Thyroid gland (tissue), 4 donors: ENCODE measurements at regions not wholly inside any gene's neighbourhood (a gene's known extent, or its start where the extent isn't known, plus 50 kb on each side); places are given as distances from the start of the nearest gene placed in this dataset.
A peak's percentile ranks its signal among the peaks of the same experiment; 100 is the strongest.
"Not testable (repeated sequence)": the region's sequence is repeated elsewhere in the genome, so short reads cannot be mapped to it uniquely, and the experiment has no call there.

Source experiments
- DNase-seq, 2 donors: peaks; one replicate each; pipeline ENCODE4 v3.0.0-alpha.2; 2019
- H3K27ac ChIP-seq, 3 donors: fragments of 200-600 bp; sonication (generic); 1 replicate in 2 of 3; 2 replicates in 1 of 3; pipeline ENCODE4 v1.5.1; 2016 to 2019; ENCODE audit warnings: mild to moderate bottlenecking in 1 of 3, moderate library complexity in 1 of 3
- H3K27me3 ChIP-seq: fragments of 200-600 bp; sonication (generic); one replicate; pipeline ENCODE4 v1.5.1; 2019
- H3K36me3 ChIP-seq, 2 donors: fragments of 200-600 bp; sonication (generic); one replicate each; pipeline ENCODE4 v1.5.1; 2016 to 2019
- H3K4me1 ChIP-seq, 2 donors: fragments of 200-600 bp; sonication (generic); one replicate each; pipeline ENCODE4 v1.5.1; 2017 to 2019
- H3K4me3 ChIP-seq, 3 donors: fragments of 200-600 bp; sonication (generic); replicated peaks in 1 of 3; 1 replicate in 2 of 3; 2 replicates in 1 of 3; pipeline ENCODE4 v1.5.1; 2016; ENCODE audit warnings: mild to moderate bottlenecking in 1 of 3
- H3K9me3 ChIP-seq: fragments of 200-600 bp; sonication (generic); one replicate; pipeline ENCODE4 v1.5.1; 2017
- CTCF ChIP-seq, 6 experiments: fragments of 200-600 bp in 3 of 6; fragments of 450-650 bp in 3 of 6; sonication (generic) in 3 of 6; IDR thresholded peaks; one replicate each; pipeline ENCODE4 v1.5.1; 2016 to 2019; ENCODE audit warnings: antibody characterized with exemption in 6 of 6, mild to moderate bottlenecking in 2 of 6, inconsistent platforms in 1 of 6, moderate library complexity in 1 of 6
- POLR2A ChIP-seq, 2 donors: fragments of 450-650 bp; IDR thresholded peaks; one replicate each; pipeline ENCODE4 v1.6.1; 2017; ENCODE audit warnings: antibody characterized with exemption in 2 of 2, mild to moderate bottlenecking in 2 of 2, moderate library complexity in 1 of 2
- WGBS, 2 donors: methylation state at CpG; one replicate each; pipeline ENCODE4 v1.1.5; 2017; 5-methylcytosine and 5-hydroxymethylcytosine counted together
- intact Hi-C: fragments of 100-400 bp; cut with DNase I; formaldehyde crosslinking; loops from one replicate; pipeline ENCODE4 v1.15.1; 2023

- H3K9me3 ChIP-seq, intact Hi-C loops, DNase-seq, H3K27me3 ChIP-seq, H3K27ac ChIP-seq, H3K4me1 ChIP-seq, H3K4me3 ChIP-seq, H3K36me3 ChIP-seq: not testable (repeated sequence)
- peak in 1 of 6 experiments; percentile 28 for TF ChIP-seq CTCF (IDR thresholded peaks at IDR 0.05)
- WGBS, 2 donors: 54 to 56% methylated on average over 5 of the region's 5 CpGs
Measured at GRCh38 chr9:40970340-40970739, 158.1 kb downstream of the FOXD4L6 start.

GRCh38 chr9:40962461-40962860 is 166.0 kb downstream of the FOXD4L6 start:
- H3K4me1 ChIP-seq, H3K4me3 ChIP-seq, H3K27me3 ChIP-seq, H3K9me3 ChIP-seq, H3K36me3 ChIP-seq, DNase-seq, intact Hi-C loops, H3K27ac ChIP-seq: not testable (repeated sequence)
- 53 to 75% methylated on average over 3 to 4 of the region's 6 CpGs for WGBS, 2 donors

DNA sequence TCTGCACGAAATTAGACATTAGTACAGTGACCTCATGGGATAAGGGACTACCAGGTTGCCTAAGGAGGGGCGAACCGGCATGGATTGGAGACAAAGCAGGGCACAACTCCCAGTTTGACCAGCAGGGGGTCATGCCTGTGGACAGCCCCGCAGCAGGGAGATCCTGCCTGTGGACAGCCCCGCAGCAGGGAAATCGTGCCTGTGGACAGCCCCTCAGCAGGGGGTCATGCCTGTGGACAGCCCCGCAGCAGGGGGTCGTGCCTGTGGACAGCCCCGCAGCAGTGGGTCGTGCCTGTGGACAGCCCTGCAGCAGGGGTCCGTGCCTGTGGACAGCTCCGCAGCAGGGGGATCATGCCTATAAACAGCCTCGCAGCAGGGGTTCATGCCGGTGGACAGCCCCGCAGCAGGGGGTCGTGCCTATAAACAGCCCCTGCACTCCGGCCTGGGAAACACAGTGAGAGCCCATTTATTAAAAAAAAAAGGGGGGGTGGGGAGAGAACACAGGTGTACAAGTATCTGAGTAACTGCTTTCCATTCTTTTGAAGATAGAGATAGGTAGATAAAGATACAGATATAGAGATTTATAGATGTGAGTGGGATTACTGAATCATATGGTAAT is 176.5 kb downstream of the FOXD4L6 start:
- H3K36me3 ChIP-seq, H3K4me1 ChIP-seq, H3K27me3 ChIP-seq, H3K9me3 ChIP-seq, H3K27ac ChIP-seq, DNase-seq, H3K4me3 ChIP-seq, intact Hi-C loops: not testable (repeated sequence)
- 89 to 90% methylated on average over 15 to 17 of the region's 17 CpGs for WGBS, 2 donors

DNA sequence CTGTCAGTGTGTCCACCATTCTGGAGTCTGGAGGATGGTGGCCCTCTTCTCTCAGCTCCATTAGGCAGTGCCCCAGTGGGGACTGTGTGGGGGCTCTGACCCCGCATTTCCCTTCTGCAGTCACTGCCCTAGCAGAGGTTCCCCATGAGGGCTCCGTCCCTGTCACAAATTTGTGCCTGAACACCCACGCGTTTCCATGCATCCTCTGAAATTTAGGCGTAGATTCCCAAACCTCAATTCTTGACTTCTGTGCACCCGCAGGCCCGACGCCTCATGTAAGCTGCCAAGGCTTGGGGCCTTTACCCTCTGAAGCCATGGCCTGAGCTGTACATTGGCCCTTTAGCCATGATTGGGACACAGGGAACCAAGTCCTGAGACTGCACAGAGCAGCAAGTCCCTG is 182.3 kb downstream of the FOXD4L6 start:
- H3K4me1 ChIP-seq, H3K9me3 ChIP-seq, H3K27me3 ChIP-seq, DNase-seq, H3K36me3 ChIP-seq, H3K4me3 ChIP-seq, H3K27ac ChIP-seq, intact Hi-C loops: not testable (repeated sequence)
- WGBS, 2 donors: 94% methylated on average over 8 of the region's 8 CpGs

DNA sequence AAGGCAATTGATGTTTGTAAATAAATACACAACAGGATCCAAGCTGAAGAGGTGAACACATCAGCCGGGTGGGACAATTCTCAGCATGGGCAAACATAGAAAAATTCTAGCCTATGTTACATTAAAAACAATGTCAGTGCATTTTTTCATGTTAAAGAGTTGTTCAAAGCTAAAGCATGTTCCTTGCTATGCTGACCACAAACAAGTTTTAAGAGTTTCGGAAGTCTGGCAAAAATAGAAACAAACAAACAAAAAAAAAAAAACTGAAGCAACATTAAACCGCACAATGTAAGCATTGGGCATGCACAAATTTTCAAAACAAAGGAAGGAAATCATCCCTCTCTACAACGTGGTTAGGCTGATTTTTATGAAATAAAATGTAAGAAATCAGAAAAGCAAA is 185.8 kb downstream of the FOXD4L6 start:
- 69 to 71% methylated on average over 4 of the region's 4 CpGs for WGBS, 2 donors
- DNase-seq, H3K27me3 ChIP-seq, H3K27ac ChIP-seq, H3K4me3 ChIP-seq, H3K4me1 ChIP-seq, H3K9me3 ChIP-seq, intact Hi-C loops, H3K36me3 ChIP-seq: not testable (repeated sequence)

GRCh38 chr9:40939888-40940209 is 188.6 kb downstream of the FOXD4L6 start:
- WGBS, 2 donors: 84 to 100% methylated on average over 1 of the region's 1 CpG

DNA sequence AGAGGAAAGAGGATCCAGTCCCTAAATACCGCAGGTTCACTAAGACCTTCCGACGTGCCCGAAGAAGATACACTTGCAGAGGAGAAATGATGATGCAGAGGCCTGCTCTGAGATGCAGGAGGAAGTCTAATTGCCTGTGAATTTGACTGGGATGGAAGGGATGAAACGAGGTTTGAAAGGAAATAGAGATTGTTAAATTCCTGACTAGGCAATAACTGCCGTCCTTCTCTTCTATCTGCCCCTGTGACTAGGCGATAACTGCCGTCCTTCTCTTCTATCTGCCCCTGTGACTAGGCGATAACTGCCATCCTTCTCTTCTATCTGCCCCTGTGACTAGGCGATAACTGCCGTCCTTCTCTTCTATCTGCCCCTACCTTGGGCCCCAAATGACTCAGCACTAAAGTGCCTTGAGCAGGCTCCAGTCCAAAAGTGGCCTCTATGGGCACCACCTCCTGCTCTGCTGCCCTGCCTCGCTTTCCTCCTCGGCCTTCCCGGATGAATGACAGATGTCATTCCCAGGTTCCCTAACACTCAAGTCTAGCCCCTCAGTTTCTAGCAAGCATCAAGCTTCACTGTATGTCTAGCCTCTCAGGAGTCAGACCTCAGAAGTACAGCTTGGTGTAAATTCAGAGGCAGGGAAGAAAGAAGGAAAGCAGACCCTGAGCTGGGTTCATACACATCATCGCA is 189.1 kb downstream of the FOXD4L6 start:
- intact Hi-C loops: not testable (repeated sequence)

More at GRCh38 chr9:40939888-40940209, 188.6 kb downstream of the FOXD4L6 start:
- H3K4me1 ChIP-seq, DNase-seq, H3K36me3 ChIP-seq, H3K9me3 ChIP-seq, H3K27ac ChIP-seq, H3K4me3 ChIP-seq, intact Hi-C loops, H3K27me3 ChIP-seq: not testable (repeated sequence)

GRCh38 chr9:40935336-40935735 is 193.1 kb downstream of the FOXD4L6 start:
- no peaks in the 10 kb centered on the region for H3K9me3 ChIP-seq
- no peaks in the 10 kb centered on the region for H3K4me1 ChIP-seq
- no peak for DNase-seq
- no peaks in the 10 kb centered on the region for H3K27me3 ChIP-seq
- H3K36me3 ChIP-seq: no peaks in the 10 kb centered on the region
- intact Hi-C loops: no loop called here
- H3K27ac ChIP-seq: no peak overlapping the region
- no peak for TF ChIP-seq CTCF (IDR thresholded peaks at IDR 0.05)
- TF ChIP-seq POLR2A (IDR thresholded peaks at IDR 0.05): no peak
- 83 to 85% methylated on average over 7 of the region's 7 CpGs for WGBS, 2 donors
- H3K4me3 ChIP-seq: no peak overlapping the region

More for the DNA sequence above, 189.1 kb downstream of the FOXD4L6 start:
- H3K9me3 ChIP-seq, H3K36me3 ChIP-seq, H3K27ac ChIP-seq, H3K4me1 ChIP-seq, DNase-seq, H3K27me3 ChIP-seq, H3K4me3 ChIP-seq: not testable (repeated sequence)
- 85 to 87% methylated on average over 15 of the region's 15 CpGs for WGBS, 2 donors

DNA sequence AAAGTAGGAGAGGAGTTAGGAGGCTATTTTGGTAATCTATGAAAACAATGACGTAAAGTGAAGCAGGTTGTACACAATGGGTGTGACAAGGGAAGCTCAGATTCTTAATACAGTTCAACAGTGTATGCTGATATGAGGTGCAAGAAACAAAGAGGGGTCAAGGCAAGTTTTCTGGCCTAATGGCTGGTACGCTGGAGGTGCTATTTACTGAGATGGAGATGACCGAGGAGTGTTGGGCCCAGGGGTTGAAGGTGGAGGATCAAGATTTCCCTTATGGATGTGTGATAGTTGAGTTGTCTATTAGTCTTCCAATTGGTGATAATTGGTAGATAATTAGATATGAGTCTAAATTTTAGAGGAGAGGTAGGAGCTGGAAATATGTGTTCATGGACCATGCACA is 194.0 kb downstream of the FOXD4L6 start:
- H3K9me3 ChIP-seq, intact Hi-C loops: not testable (repeated sequence)

GRCh38 chr9:40930426-40930825 is 198.1 kb downstream of the FOXD4L6 start:
- H3K9me3 ChIP-seq, H3K4me3 ChIP-seq, DNase-seq, H3K4me1 ChIP-seq, H3K27me3 ChIP-seq, H3K36me3 ChIP-seq, intact Hi-C loops, H3K27ac ChIP-seq: not testable (repeated sequence)
- 89 to 93% methylated on average over 4 of the region's 4 CpGs for WGBS, 2 donors

More for the DNA sequence above, 194.0 kb downstream of the FOXD4L6 start:
- H3K4me1 ChIP-seq, H3K36me3 ChIP-seq, H3K27me3 ChIP-seq, H3K27ac ChIP-seq, H3K4me3 ChIP-seq, DNase-seq: not testable (repeated sequence)
- WGBS, 2 donors: 93% methylated on average over 3 of the region's 3 CpGs

DNA sequence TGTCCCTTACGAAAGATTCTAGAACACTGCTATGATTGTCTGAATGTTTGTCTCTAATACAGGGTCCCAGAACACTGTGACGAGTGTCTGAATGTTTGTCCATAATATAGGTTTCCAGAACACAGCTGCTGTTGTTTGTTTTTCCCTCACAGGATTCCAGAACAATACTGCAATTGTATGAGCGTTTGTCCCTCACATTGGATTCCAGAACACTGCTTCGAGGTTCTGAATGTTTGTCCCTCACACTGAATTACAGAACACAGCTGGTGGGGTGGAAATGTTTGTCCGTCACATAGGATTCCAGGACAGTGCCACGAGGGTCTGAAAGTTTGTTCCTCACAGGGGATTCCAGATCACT is 199.0 kb downstream of the FOXD4L6 start:
- H3K4me3 ChIP-seq, H3K9me3 ChIP-seq, H3K4me1 ChIP-seq, H3K27ac ChIP-seq, H3K36me3 ChIP-seq, intact Hi-C loops, H3K27me3 ChIP-seq, DNase-seq: not testable (repeated sequence)
- WGBS, 2 donors: 80 to 87% methylated on average over 6 of the region's 6 CpGs
